H1 (cell line): ENCODE measurements at regions not wholly inside any gene's neighbourhood (a gene's known extent, or its start where the extent isn't known, plus 50 kb on each side); places are given as distances from the start of the nearest gene placed in this dataset.

Experiments
- CTCF ChIA-PET: fragments of 300-600 bp; sonication (Branson Sonifier 250); formaldehyde crosslinking; loops from one replicate; lab custom pipeline; 2021; ENCODE audit not compliant: partially characterized antibody; lab: Charles Lee
- POLR2A ChIA-PET: fragments of 300-600 bp; sonication (Branson Sonifier 250); formaldehyde crosslinking; loops from one replicate; lab custom pipeline; 2021; ENCODE audit warnings: inconsistent platforms; ENCODE audit not compliant: partially characterized antibody; lab: Charles Lee
- DNase-seq, 2 experiments: peaks; one replicate each; pipeline versions ENCODE4 v3.0.0 to v3.0.0-alpha.2; 2010 to 2022; ENCODE audit warnings: low spot score in 2 of 2, low read depth in 1 of 2, mixed read lengths in 1 of 2
- FAIRE-seq: peaks from 2 replicates; lab custom pipeline; 2011; peaks lifted over from hg19 to GRCh38; lab: Jason Lieb, UNC
- H2AFZ ChIP-seq: 2 replicates; pipeline ENCODE4 v1.8.1; 2012; ENCODE audit warnings: low read length, inconsistent platforms
- H2AK5ac ChIP-seq: 2 replicates; pipeline ENCODE4 v1.6.1; 2013; ENCODE audit warnings: low read depth, low read length
- H2BK120ac ChIP-seq: replicated peaks from 2 replicates; pipeline ENCODE3; 2013; ENCODE audit warnings: low read depth, low read length, inconsistent platforms
- H2BK12ac ChIP-seq: 2 replicates; pipeline ENCODE4 v1.6.1; 2013; ENCODE audit warnings: low read depth, low read length
- H2BK15ac ChIP-seq: 2 replicates; pipeline ENCODE4 v1.6.1; 2013; ENCODE audit warnings: low read length
- H2BK20ac ChIP-seq: 2 replicates; pipeline ENCODE4 v1.6.1; 2013; ENCODE audit warnings: low read length
- H2BK5ac ChIP-seq: 2 replicates; pipeline ENCODE4 v1.6.1; 2013; ENCODE audit warnings: low read depth, low read length
- H3K14ac ChIP-seq: 2 replicates; pipeline ENCODE4 v1.6.1; 2013; ENCODE audit warnings: inconsistent platforms; ENCODE audit not compliant: insufficient read length
- H3K18ac ChIP-seq: 2 replicates; pipeline ENCODE4 v1.6.1; 2013; ENCODE audit warnings: low read length; ENCODE audit errors: extremely low read depth
- H3K23ac ChIP-seq: 2 replicates; pipeline ENCODE4 v1.6.1; 2013; ENCODE audit warnings: inconsistent platforms; ENCODE audit not compliant: insufficient read length
- H3K23me2 ChIP-seq: 2 replicates; pipeline ENCODE4 v1.6.1; 2013; ENCODE audit warnings: low read depth, low read length
- H3K27ac ChIP-seq: 2 replicates; pipeline ENCODE4 v1.6.1; 2011; ENCODE audit warnings: low read depth, low read length, inconsistent platforms
- H3K27me3 ChIP-seq, 4 experiments: replicated peaks in 1 of 4; 1 replicate in 1 of 4; 2 replicates in 3 of 4; pipeline versions ENCODE4 v1.6.1 to v1.8.1; 2011 to 2013; ENCODE audit warnings: low read length in 3 of 4, mild to moderate bottlenecking in 3 of 4, inconsistent platforms in 2 of 4, mixed read lengths in 2 of 4, moderate library complexity in 1 of 4; ENCODE audit not compliant: control insufficient read depth in 3 of 4, insufficient read depth in 3 of 4; ENCODE audit errors: extremely low read depth in 1 of 4
- H3K36me3 ChIP-seq, 4 experiments: 2 replicates each; pipeline versions ENCODE4 v1.6.1 to v1.8.1; 2011 to 2013; ENCODE audit warnings: mild to moderate bottlenecking in 4 of 4, low read length in 3 of 4, moderate library complexity in 2 of 4, control low read depth in 1 of 4, inconsistent platforms in 1 of 4; ENCODE audit not compliant: insufficient read depth in 4 of 4, control insufficient read depth in 2 of 4
- H3K4ac ChIP-seq: replicated peaks from 2 replicates; pipeline ENCODE3; 2013; ENCODE audit warnings: low read length, low read depth, mixed read lengths, inconsistent platforms; ENCODE audit not compliant: insufficient read length
- H3K4me1 ChIP-seq, 4 experiments: replicated peaks in 1 of 4; 1 replicate in 1 of 4; 2 replicates in 3 of 4; pipeline versions ENCODE4 v1.6.1 to v1.8.1; 2011 to 2013; ENCODE audit warnings: low read length in 3 of 4, inconsistent platforms in 2 of 4, mixed read lengths in 1 of 4; ENCODE audit not compliant: insufficient read depth in 4 of 4, control insufficient read depth in 3 of 4
- H3K4me2 ChIP-seq, 2 experiments: 2 replicates each; pipeline versions ENCODE4 v1.6.1 to v1.8.1; 2011 to 2013; ENCODE audit warnings: low read depth in 2 of 2, low read length in 2 of 2, control low read depth in 1 of 2, inconsistent platforms in 1 of 2, mild to moderate bottlenecking in 1 of 2; ENCODE audit not compliant: insufficient read depth in 1 of 2
- H3K4me3 ChIP-seq, 4 experiments: fragments of 200-600, 300-600 bp in 1 of 4; sonication (generic), shearing (Covaris generic), sonication (Bioruptor Twin) in 1 of 4; 2 replicates each; pipeline versions ENCODE4 v1.5.1 to v1.8.1; 2011 to 2016; ENCODE audit warnings: low read length in 4 of 4, low read depth in 3 of 4, control low read depth in 2 of 4, inconsistent platforms in 2 of 4, mild to moderate bottlenecking in 2 of 4, mixed read lengths in 1 of 4, moderate library complexity in 1 of 4; ENCODE audit not compliant: insufficient read depth in 2 of 4; ENCODE audit errors: extremely low read depth in 1 of 4
- H3K56ac ChIP-seq: replicated peaks from 2 replicates; pipeline ENCODE3; 2013; ENCODE audit warnings: low read depth, mild to moderate bottlenecking, mixed read lengths, low read length, inconsistent platforms; ENCODE audit not compliant: insufficient read length
- H3K79me1 ChIP-seq: 2 replicates; pipeline ENCODE4 v1.6.1; 2013; ENCODE audit warnings: low read depth, low read length, control low read depth
- H3K79me2 ChIP-seq, 2 experiments: 2 replicates each; pipeline versions ENCODE4 v1.6.1 to v1.8.1; 2012 to 2013; ENCODE audit warnings: low read length in 2 of 2, mild to moderate bottlenecking in 2 of 2, inconsistent platforms in 1 of 2; ENCODE audit not compliant: insufficient read depth in 2 of 2, control insufficient read depth in 1 of 2
- H3K9ac ChIP-seq, 4 experiments: replicated peaks in 1 of 4; 1 replicate in 1 of 4; 2 replicates in 3 of 4; pipeline versions ENCODE4 v1.6.1 to v1.8.1; 2011 to 2013; ENCODE audit warnings: low read depth in 3 of 4, low read length in 3 of 4, control low read depth in 2 of 4, mild to moderate bottlenecking in 2 of 4, moderate library complexity in 2 of 4, inconsistent platforms in 1 of 4; ENCODE audit errors: extremely low read depth in 1 of 4
- H3K9me3 ChIP-seq, 2 experiments: 2 replicates each; pipeline versions ENCODE4 v1.6.1 to v1.8.1; 2012 to 2013; ENCODE audit warnings: mild to moderate bottlenecking in 2 of 2, moderate library complexity in 2 of 2, control low read depth in 1 of 2, inconsistent platforms in 1 of 2, low read depth in 1 of 2, low read length in 1 of 2, mixed read lengths in 1 of 2; ENCODE audit not compliant: insufficient read depth in 2 of 2
- H4K20me1 ChIP-seq, 2 experiments: replicated peaks in 1 of 2; 2 replicates each; pipeline versions ENCODE3 to v1.8.1; 2011 to 2013; ENCODE audit warnings: inconsistent platforms in 2 of 2, low read length in 2 of 2, mild to moderate bottlenecking in 1 of 2; ENCODE audit not compliant: insufficient read depth in 2 of 2, control insufficient read depth in 1 of 2
- H4K5ac ChIP-seq: 2 replicates; pipeline ENCODE4 v1.6.1; 2013; ENCODE audit warnings: low read length, low read depth, mixed read lengths, inconsistent platforms; ENCODE audit not compliant: insufficient read length
- H4K8ac ChIP-seq: 2 replicates; pipeline ENCODE4 v1.8.0; 2013; ENCODE audit warnings: mild to moderate bottlenecking, moderate library complexity, low read length, inconsistent platforms; ENCODE audit not compliant: insufficient read depth; ENCODE audit errors: extremely low read depth
- H4K91ac ChIP-seq: replicated peaks from 2 replicates; pipeline ENCODE3; 2013; ENCODE audit warnings: low read length, mixed read lengths, inconsistent platforms; ENCODE audit not compliant: insufficient read length
- BCL11A ChIP-seq, 2 experiments: IDR thresholded peaks; one replicate each; pipeline ENCODE4 v1.6.1; 2011; ENCODE audit warnings: low read depth in 2 of 2, low read length in 2 of 2, mild to moderate bottlenecking in 2 of 2
- CTBP2 ChIP-seq: IDR thresholded peaks from 2 replicates; pipeline ENCODE4 v1.7.0; 2011; ENCODE audit warnings: borderline replicate concordance, mild to moderate bottlenecking, moderate library complexity, mixed read lengths, low read length; ENCODE audit not compliant: insufficient read depth, insufficient read length
- EGR1 ChIP-seq: IDR thresholded peaks from 2 replicates; pipeline ENCODE4 v1.6.1; 2011; ENCODE audit warnings: low read depth, low read length, borderline replicate concordance
- FOSL1 ChIP-seq: IDR thresholded peaks from 2 replicates; pipeline ENCODE4 v1.6.1; 2011; ENCODE audit warnings: mild to moderate bottlenecking, low read depth, low read length, moderate library complexity; ENCODE audit not compliant: insufficient read depth
- RBBP5 ChIP-seq: IDR thresholded peaks from 2 replicates; pipeline ENCODE4 v1.7.1; 2012; ENCODE audit warnings: low read depth, mild to moderate bottlenecking, inconsistent platforms, low read length, moderate library complexity, borderline replicate concordance
- SP4 ChIP-seq: IDR thresholded peaks from 2 replicates; pipeline ENCODE4 v1.6.1; 2012; ENCODE audit warnings: low read length, inconsistent platforms
- WGBS, 2 experiments: shearing (Covaris generic) in 1 of 2; methylation state at CpG; one replicate each; pipeline versions ENCODE4 v1.1.6 to v1.1.7; 2013 to 2015; ENCODE audit warnings: low lambda C conversion rate in 2 of 2, mixed read lengths in 2 of 2, inconsistent platforms in 1 of 2, low coverage in 1 of 2, missing lambda C conversion rate in 1 of 2; ENCODE audit not compliant: insufficient replicate concordance in 2 of 2, insufficient coverage in 1 of 2, insufficient read length in 1 of 2; ENCODE audit errors: extremely low coverage in 1 of 2, missing lambda C conversion rate in 1 of 2; 5-methylcytosine and 5-hydroxymethylcytosine counted together

DNA sequence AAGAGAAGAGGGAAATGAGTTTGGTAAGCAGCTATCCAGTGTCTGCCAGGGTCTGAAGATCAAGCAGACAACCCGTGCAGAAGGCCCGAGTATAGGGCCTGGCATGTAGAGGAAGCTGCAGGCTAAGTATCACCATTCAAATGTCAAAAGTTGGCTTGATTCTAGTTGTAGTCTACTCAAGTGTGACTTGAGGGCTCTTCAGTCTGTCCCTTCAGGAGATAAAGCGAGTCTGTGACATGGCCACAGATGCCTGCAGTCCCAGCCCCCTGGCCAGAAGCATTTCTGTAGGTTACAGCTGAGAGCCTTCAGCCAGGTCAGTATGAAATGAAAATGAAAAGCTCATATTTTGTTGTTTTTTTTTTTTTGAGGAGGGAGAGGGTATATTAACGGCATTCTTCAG lies 97.8 kb upstream of the EEPD1 start:
- ChIA-PET CTCF (interaction anchor here (1.1 kb wide), 1 partner anchor 35 kb away, joined by 4 read pairs; no protein-coding TSS in a partner anchor), POLR2A (no interaction called here)
- Histone ChIP-seq H2BK15ac (no peak overlapping the region), H3K79me1 (no peaks in the 10 kb centered on the region), H4K20me1 (no peaks in the 10 kb centered on the region), H2BK5ac (no peak overlapping the region), H3K4me2 (no peak overlapping the region), H3K79me2 (no peaks in the 10 kb centered on the region), H3K18ac (no peak overlapping the region), H3K4ac (no peak overlapping the region), H2BK12ac (no peak overlapping the region), H3K23ac (no peak overlapping the region), H3K27me3 (no peaks in the 10 kb centered on the region; a peak in 1 of 7 replicates), H3K56ac (no peak overlapping the region), H4K5ac (no peak overlapping the region), H3K9me3 (no peaks in the 10 kb centered on the region), H3K9ac (no peak overlapping the region), H3K14ac (no peak overlapping the region), H2BK120ac (no peak overlapping the region), H2BK20ac (no peak overlapping the region), H2AK5ac (no peak overlapping the region), H3K36me3 (no peaks in the 10 kb centered on the region), H4K91ac (no peak overlapping the region), H2AFZ (no peak overlapping the region), H3K27ac (no peak overlapping the region), H3K4me3 (no peak overlapping the region), H3K23me2 (no peaks in the 10 kb centered on the region), H3K4me1 (peaks cover 0 to 3% (median 0%) of the 10 kb centered on the region in 4 experiments; a peak in 1 of 7 replicates), H4K8ac (no peak overlapping the region)
- no peak for FAIRE-seq
- 93% methylated on average over 4 of the region's 4 CpGs; no CpG with 5 or more reads in 1 of the 2 experiments for WGBS, 2 experiments
- DNase-seq: no peak
- TF ChIP-seq BCL11A (IDR thresholded peaks at IDR 0.05; ENCODE audit: low read depth in 2 of 2, low read length in 2 of 2) (no peak), SP4 (no peak), RBBP5 (no peak), FOSL1 (no peak), EGR1 (no peak), CTBP2 (no peak)
